DND-41 (cell line): ENCODE measurements at regions not wholly inside any gene's neighbourhood (a gene's known extent, or its start where the extent isn't known, plus 50 kb on each side); places are given as distances from the start of the nearest gene placed in this dataset.

Source experiments
- EZH2 ChIP-seq: IDR thresholded peaks from 3 replicates; pipeline ENCODE4 v1.6.1; 2012; ENCODE audit warnings: borderline replicate concordance, low read depth, mild to moderate bottlenecking, moderate library complexity, low read length, inconsistent platforms; ENCODE audit not compliant: severe bottlenecking
- TF ChIP-seq, protein P1 (sequence below): IDR thresholded peaks from 2 replicates; pipeline ENCODE4 v1.5.1; 2012; ENCODE audit warnings: borderline replicate concordance, low read length, moderate library complexity, mild to moderate bottlenecking; ENCODE audit not compliant: poor library complexity, severe bottlenecking; ENCODE audit errors: extremely low read depth

DNA sequence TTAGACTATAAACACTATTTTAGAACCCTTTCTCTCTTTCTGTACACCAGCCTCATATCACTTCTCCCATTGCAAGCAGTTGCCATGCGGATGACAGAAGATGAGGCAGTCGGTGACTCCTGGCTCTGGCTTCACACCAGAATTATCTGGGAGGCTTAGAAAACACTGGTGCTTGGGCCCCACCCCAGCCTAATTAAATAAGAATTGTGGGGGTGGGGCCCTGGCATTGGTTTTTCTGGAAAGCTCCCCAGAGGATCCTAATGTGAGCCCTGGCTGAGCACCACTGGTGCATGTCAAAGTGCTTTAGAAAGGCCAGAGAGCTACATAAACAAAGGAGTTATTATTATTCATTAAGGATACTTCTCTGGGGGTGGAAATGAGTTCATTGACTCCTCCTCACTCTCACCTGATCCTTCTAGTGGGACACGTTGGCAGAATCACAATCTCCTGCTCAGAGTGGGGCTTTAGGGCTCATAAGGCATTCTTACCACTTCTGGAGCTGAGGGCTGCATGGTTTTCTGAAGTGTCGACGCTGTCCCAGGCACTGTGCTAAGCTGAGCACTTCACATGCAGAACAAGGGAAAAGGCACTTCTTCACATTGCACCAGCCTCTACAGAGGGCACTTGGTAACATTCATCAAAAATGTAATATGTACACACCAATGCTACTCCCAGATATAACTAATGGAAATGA lies 188.5 kb upstream of the TLE3 start:
- TF ChIP-seq, protein P1, sequence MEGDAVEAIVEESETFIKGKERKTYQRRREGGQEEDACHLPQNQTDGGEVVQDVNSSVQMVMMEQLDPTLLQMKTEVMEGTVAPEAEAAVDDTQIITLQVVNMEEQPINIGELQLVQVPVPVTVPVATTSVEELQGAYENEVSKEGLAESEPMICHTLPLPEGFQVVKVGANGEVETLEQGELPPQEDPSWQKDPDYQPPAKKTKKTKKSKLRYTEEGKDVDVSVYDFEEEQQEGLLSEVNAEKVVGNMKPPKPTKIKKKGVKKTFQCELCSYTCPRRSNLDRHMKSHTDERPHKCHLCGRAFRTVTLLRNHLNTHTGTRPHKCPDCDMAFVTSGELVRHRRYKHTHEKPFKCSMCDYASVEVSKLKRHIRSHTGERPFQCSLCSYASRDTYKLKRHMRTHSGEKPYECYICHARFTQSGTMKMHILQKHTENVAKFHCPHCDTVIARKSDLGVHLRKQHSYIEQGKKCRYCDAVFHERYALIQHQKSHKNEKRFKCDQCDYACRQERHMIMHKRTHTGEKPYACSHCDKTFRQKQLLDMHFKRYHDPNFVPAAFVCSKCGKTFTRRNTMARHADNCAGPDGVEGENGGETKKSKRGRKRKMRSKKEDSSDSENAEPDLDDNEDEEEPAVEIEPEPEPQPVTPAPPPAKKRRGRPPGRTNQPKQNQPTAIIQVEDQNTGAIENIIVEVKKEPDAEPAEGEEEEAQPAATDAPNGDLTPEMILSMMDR, result no peak
- no peak for TF ChIP-seq EZH2
